HFFc6 (cell line): ENCODE measurements at regions not wholly inside any gene's neighbourhood (a gene's known extent, or its start where the extent isn't known, plus 50 kb on each side); places are given as distances from the start of the nearest gene placed in this dataset.
A peak's percentile ranks its signal among the peaks of the same experiment; 100 is the strongest.

ENCODE experiments used
- DNase-seq: peaks from one replicate; pipeline ENCODE4 v3.0.0-alpha.2; 2018
- H3K27ac Mint-ChIP-seq: 2 replicates; pipeline ENCODE4 v1.8.0; 2020; ENCODE audit warnings: mild to moderate bottlenecking, mixed read lengths
- H3K27me3 Mint-ChIP-seq: 2 replicates; pipeline ENCODE4 v1.8.0; 2021; ENCODE audit warnings: mild to moderate bottlenecking, moderate library complexity, mixed read lengths; ENCODE audit not compliant: insufficient read depth
- H3K36me3 Mint-ChIP-seq: 2 replicates; pipeline ENCODE4 v1.8.0; 2021; ENCODE audit warnings: low read depth, mixed read lengths
- H3K4me1 Mint-ChIP-seq: 2 replicates; pipeline ENCODE4 v1.8.0; 2020; ENCODE audit warnings: low read depth, mixed read lengths
- H3K4me3 Mint-ChIP-seq: 2 replicates; pipeline ENCODE4 v1.8.0; 2020; ENCODE audit warnings: mild to moderate bottlenecking, moderate library complexity, mixed read lengths
- H3K9me3 Mint-ChIP-seq: 2 replicates; pipeline ENCODE4 v1.8.0; 2020; ENCODE audit warnings: mild to moderate bottlenecking, mixed read lengths
- TF ChIP-seq, protein P1 (sequence below): fragments of 200-600 bp; sonication (generic); IDR thresholded peaks from 2 replicates; pipeline ENCODE4 v1.5.0; 2021; ENCODE audit warnings: antibody characterized with exemption, mild to moderate bottlenecking

DNA sequence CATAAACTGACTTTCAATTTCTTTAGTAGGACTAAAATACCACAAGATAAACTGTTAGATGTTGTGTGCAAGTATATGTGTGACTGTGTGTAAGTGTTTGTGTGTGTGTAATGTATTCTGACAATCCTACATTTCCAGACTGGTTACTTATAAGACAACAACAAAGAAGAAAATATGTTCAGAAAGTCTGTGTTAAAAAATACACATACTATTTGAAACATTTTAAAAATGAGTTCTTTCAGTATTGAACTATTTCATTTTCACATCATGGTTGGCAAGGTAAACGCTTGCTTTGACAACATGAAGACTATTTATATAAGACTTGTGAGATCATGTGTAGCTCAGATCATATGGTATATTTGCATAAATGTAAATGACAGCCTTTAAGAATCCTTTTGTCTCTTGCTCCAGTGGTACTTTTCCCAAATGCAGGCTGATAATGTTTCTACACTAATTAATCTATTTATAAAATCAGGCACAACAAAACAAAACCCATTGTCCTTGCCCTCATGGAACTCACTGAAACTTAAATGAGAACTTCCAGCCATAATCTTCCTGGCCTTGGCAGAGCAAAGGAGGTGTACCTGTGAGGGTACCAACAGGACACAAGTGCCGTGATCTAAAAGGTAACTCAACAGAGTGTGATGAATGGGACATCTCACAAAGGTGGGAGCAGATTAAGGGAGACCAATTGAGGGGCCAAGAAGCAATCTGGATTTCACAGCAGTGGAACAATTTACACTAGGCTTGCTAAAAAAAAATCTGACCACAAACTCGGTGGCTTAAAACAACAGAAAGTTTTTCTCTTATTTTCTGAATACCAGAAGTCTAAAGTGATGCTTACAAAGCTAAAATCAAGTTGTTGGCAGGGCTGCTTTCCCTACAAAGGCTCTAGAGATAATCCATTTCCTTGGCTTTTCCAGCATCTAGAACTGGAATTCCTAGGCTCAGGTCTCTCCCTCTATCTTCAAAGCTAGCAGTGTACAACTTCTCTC lies 349.0 kb downstream of the TBC1D4 start:
- TF ChIP-seq, protein P1, sequence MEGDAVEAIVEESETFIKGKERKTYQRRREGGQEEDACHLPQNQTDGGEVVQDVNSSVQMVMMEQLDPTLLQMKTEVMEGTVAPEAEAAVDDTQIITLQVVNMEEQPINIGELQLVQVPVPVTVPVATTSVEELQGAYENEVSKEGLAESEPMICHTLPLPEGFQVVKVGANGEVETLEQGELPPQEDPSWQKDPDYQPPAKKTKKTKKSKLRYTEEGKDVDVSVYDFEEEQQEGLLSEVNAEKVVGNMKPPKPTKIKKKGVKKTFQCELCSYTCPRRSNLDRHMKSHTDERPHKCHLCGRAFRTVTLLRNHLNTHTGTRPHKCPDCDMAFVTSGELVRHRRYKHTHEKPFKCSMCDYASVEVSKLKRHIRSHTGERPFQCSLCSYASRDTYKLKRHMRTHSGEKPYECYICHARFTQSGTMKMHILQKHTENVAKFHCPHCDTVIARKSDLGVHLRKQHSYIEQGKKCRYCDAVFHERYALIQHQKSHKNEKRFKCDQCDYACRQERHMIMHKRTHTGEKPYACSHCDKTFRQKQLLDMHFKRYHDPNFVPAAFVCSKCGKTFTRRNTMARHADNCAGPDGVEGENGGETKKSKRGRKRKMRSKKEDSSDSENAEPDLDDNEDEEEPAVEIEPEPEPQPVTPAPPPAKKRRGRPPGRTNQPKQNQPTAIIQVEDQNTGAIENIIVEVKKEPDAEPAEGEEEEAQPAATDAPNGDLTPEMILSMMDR: no peak
- H3K4me1 Mint-ChIP-seq: peaks cover 53% of the 10 kb centered on the region
- DNase-seq: no peak

DNA sequence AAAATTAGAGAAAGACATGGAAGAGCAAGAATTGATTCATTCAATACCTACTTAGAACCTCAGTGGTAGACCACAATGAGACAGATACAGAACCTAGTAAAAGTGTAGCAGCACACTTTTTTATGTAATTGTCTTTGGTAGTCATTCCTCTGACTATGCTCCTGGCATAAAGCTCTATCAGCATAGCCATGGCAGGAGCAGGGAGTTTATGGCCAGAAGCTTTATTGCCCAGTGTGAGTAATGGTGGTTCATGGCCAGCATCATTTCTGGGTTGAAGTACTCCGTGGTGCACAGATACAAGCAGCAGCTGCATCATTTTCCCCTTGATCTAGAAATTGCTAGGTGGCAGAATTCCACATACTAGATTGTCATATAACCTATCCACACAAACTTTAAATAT lies 352.6 kb downstream of the TBC1D4 start:
- Mint-ChIP-seq H3K4me1 (peaks cover 23% of the 10 kb centered on the region), H3K9me3 (no peaks in the 10 kb centered on the region), H3K27me3 (no peaks in the 10 kb centered on the region), H3K27ac (no peak overlapping the region), H3K4me3 (no peak overlapping the region), H3K36me3 (no peaks in the 10 kb centered on the region)
- TF ChIP-seq, protein P1: no peak
- DNase-seq: peak; percentile 32

More for the DNA sequence above, 349.0 kb downstream of the TBC1D4 start:
- Mint-ChIP-seq H3K9me3 (peaks cover 15% of the 10 kb centered on the region; the same call in 1 of the 2 replicates), H3K27me3 (no peaks in the 10 kb centered on the region), H3K27ac (no peak overlapping the region), H3K4me3 (no peak overlapping the region), H3K36me3 (peaks cover 14% of the 10 kb centered on the region)

DNA sequence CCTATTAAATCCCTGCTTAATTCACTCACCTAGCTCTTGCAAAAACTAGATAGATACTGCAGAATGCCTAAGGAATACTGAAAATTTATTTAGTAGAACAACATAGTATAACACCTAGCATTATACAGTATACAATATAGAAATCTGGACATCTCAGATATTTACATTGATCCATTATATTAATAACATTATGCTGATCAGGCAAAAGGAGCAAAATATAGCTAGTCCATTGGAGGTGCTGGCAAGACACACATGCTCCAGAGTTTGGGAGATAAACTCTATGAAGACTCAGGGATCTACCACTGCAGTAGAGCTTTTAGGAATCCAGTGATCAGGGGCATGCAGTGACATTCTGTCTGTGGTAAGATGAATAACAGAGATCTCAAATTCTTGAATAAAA lies 357.6 kb downstream of the TBC1D4 start:
- Mint-ChIP-seq H3K27me3 (peaks cover 2% of the 10 kb centered on the region), H3K36me3 (no peaks in the 10 kb centered on the region), H3K9me3 (no peaks in the 10 kb centered on the region), H3K4me1 (peaks cover 6% of the 10 kb centered on the region; the same call in 1 of the 2 replicates), H3K4me3 (no peak overlapping the region), H3K27ac (no peak overlapping the region)
- TF ChIP-seq, protein P1: no peak
- DNase-seq: no peak

DNA sequence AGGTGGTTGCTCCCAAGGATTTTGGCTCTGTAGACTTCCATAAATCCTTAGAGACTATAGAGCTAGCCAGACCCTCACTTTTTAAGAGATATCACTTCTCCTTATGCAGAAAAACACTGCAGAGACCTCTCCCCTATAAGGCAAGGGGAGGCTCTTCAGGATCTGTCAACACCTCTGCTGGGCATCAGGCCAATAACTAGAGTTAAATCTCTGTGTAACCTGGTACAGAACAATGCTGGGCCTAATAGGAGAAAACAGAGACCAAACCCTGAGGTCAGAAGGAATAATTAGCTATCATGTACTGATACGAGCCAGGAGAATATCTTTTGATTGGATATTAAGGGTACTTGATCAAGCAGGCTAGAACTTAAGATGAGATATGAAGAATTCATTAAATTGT lies 358.5 kb downstream of the TBC1D4 start:
- H3K4me1 Mint-ChIP-seq: no peaks in the 10 kb centered on the region
- H3K27me3 Mint-ChIP-seq: peaks cover 2% of the 10 kb centered on the region
- H3K9me3 Mint-ChIP-seq: no peaks in the 10 kb centered on the region
- TF ChIP-seq, protein P1: no peak
- no peak overlapping the region for H3K4me3 Mint-ChIP-seq
- no peak overlapping the region for H3K27ac Mint-ChIP-seq
- no peak for DNase-seq
- no peaks in the 10 kb centered on the region for H3K36me3 Mint-ChIP-seq

DNA sequence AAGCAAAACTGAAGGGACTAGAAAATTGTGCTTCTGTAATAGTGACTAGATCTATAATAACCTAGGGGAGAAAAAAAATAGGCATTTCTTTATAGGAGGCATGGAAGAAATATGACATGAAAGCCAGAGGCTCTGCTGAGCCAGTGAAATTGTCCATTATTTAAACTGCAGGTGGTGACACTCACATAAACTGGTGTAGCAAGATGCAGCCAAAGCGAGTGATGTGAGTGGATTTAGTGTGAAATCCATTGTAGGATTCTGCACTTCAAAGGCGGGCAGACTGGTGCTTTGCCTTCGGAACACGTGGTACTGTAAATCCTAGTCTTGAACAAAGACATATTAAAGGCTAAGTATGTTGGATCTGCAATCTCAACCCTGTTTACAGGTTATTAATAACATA lies 361.9 kb downstream of the TBC1D4 start:
- H3K36me3 Mint-ChIP-seq: no peaks in the 10 kb centered on the region
- no peak overlapping the region for H3K27ac Mint-ChIP-seq
- H3K27me3 Mint-ChIP-seq: peaks cover 2% of the 10 kb centered on the region
- H3K4me3 Mint-ChIP-seq: no peak overlapping the region
- no peaks in the 10 kb centered on the region for H3K4me1 Mint-ChIP-seq
- no peaks in the 10 kb centered on the region for H3K9me3 Mint-ChIP-seq
- no peak for DNase-seq
- TF ChIP-seq, protein P1: no peak
